Fibroblast of skin of left quadriceps (primary cell): ENCODE measurements at regions not wholly inside any gene's neighbourhood (a gene's known extent, or its start where the extent isn't known, plus 50 kb on each side); places are given as distances from the start of the nearest gene placed in this dataset.
"Not testable (repeated sequence)": the region's sequence is repeated elsewhere in the genome, so short reads cannot be mapped to it uniquely, and the experiment has no call there.

ENCODE experiments used
- DNase-seq, 2 experiments: peaks; one replicate each; pipeline ENCODE4 v3.0.0-alpha.2; 2013; ENCODE audit warnings: low read depth in 2 of 2

GRCh38 chr4:131635191-131635590 lies 1513.9 kb upstream of the PCDH10 start:
- no peak for DNase-seq

GRCh38 chr4:131638781-131639180 lies 1510.3 kb upstream of the PCDH10 start:
- no peak for DNase-seq

GRCh38 chr4:131644619-131645018 lies 1504.5 kb upstream of the PCDH10 start:
- peak in 1 of 2 experiments; percentile 5 for DNase-seq

- no peak for DNase-seq
Measured at GRCh38 chr4:131649227-131649626, 1499.9 kb upstream of the PCDH10 start.

GRCh38 chr4:131650951-131651350 lies 1498.1 kb upstream of the PCDH10 start:
- no peak for DNase-seq

GRCh38 chr4:131683314-131683713 lies 1465.8 kb upstream of the PCDH10 start:
- DNase-seq = not testable (repeated sequence)

- DNase-seq = no peak
Measured at GRCh38 chr4:131721883-131722282, 1427.2 kb upstream of the PCDH10 start.

- DNase-seq = not testable (repeated sequence)
Measured at GRCh38 chr4:131723069-131723468, 1426.0 kb upstream of the PCDH10 start.

GRCh38 chr4:131724847-131725246 lies 1424.2 kb upstream of the PCDH10 start:
- peak; percentile 0 to 1 for DNase-seq

GRCh38 chr4:131725521-131725920 lies 1423.6 kb upstream of the PCDH10 start:
- DNase-seq = not testable (repeated sequence)

GRCh38 chr4:131726940-131727339 lies 1422.2 kb upstream of the PCDH10 start:
- DNase-seq = not testable (repeated sequence)

- DNase-seq = not testable (repeated sequence)
Measured at GRCh38 chr4:131727418-131727817, 1421.7 kb upstream of the PCDH10 start.

GRCh38 chr4:131729205-131729604 lies 1419.9 kb upstream of the PCDH10 start:
- not testable (repeated sequence) for DNase-seq

- not testable (repeated sequence) for DNase-seq
Measured at GRCh38 chr4:131729716-131730398, 1419.2 kb upstream of the PCDH10 start.

- not testable (repeated sequence) for DNase-seq
Measured at GRCh38 chr4:131730574-131730973, 1418.5 kb upstream of the PCDH10 start.

- DNase-seq = not testable (repeated sequence)
Measured at GRCh38 chr4:131732034-131732630, 1417.0 kb upstream of the PCDH10 start.

GRCh38 chr4:131734321-131734720 lies 1414.8 kb upstream of the PCDH10 start:
- DNase-seq = not testable (repeated sequence)

GRCh38 chr4:131734851-131735385 lies 1414.2 kb upstream of the PCDH10 start:
- not testable (repeated sequence) for DNase-seq

GRCh38 chr4:131738991-131739390 lies 1410.1 kb upstream of the PCDH10 start:
- DNase-seq = not testable (repeated sequence)

GRCh38 chr4:131741836-131742235 lies 1407.3 kb upstream of the PCDH10 start:
- not testable (repeated sequence) for DNase-seq

- DNase-seq = not testable (repeated sequence)
Measured at GRCh38 chr4:131742536-131743205, 1406.4 kb upstream of the PCDH10 start.

GRCh38 chr4:131743348-131743747 lies 1405.7 kb upstream of the PCDH10 start:
- DNase-seq = not testable (repeated sequence)
